ENCODE measurements at regions not wholly inside any gene's neighbourhood (a gene's known extent, or its start where the extent isn't known, plus 50 kb on each side); places are given as distances from the start of the nearest gene placed in this dataset.
"Not testable (repeated sequence)": the region's sequence is repeated elsewhere in the genome, so short reads cannot be mapped to it uniquely, and the experiment has no call there.

- DNase-seq, result no peak
These were observed 56.3 kb upstream of the SPEF2 start for GRCh38 chr5:35561396-35561795.

DNA sequence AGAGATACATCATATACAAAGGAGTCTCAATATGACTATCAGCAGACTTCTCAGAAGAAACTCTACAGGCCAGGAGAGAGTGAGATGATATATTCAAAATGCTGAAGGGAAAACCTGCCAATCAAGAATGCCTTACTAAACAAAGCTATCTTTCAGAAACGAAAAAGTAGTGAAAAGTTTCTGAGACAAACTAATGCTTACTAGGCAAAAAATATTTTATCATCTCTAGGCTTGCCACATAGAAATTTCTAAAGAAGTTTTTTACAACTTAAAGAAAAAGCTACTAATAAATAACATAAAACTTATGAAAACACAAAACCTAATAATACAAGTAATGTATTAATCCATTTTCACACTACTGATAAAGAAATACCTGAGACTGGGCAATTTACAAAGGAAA, 59.9 kb upstream of the SPEF2 start:
- no peak for DNase-seq

GRCh38 chr5:35557199-35557598, 60.5 kb upstream of the SPEF2 start:
- no peak for DNase-seq

- no peak for DNase-seq
These were observed 63.6 kb upstream of the SPEF2 start for GRCh38 chr5:35554016-35554415.

- no peak for DNase-seq
These were observed 72.5 kb upstream of the SPEF2 start for GRCh38 chr5:35545190-35545589.

DNA sequence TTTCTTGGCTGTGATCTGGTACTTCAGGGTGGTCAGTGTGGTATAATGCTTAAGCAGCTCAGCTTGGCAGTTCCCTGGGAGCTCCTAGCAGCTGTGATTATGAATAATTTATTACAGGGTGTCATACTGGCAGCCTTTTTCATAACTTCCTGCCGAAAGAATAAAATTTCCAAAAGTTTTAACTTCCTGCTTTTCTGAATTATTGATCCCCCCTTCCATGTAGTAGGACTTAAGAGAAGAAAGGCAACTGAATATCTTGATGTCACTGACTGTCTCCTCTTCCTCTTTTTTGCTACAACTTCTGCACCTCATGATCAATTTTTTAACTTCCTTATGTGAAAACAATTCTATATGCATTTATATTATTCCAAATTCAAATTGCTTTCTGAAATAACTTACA, 74.3 kb upstream of the SPEF2 start:
- no peak for DNase-seq

GRCh38 chr5:35540002-35540401, 77.7 kb upstream of the SPEF2 start:
- DNase-seq, result no peak

DNA sequence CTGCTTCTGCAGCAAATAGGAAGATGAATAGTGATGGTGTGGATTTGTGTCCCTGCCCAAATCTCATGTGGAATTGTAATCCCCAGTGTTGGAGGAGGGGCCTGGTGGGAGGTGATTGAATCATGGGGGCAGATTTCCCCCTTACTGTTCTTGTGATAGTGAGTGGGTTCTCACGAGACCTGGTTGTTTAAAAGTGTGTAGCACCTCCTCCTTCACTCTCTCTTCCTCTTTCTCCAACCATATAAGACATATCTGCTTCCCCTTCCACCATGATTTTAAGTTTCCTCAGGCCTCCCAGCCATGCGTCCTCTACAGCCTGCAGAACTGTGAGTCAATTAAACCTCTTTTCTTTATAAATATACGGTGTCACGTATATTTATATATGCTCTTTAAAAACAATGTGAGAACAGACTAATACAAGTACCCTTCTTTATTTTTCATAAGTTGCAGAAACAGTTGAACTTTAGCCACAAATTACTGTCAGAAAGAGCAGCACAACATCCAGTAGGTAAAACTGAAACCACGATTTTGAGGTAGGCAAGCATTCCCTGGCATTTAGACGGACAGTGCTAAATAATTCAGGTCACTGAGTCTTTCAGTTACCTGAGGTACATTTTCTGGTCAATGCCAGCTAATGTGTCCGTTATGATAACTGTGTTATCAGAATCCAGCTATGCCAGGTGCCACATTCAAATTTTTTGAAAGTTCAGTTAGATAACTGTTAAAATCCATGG, 79.3 kb upstream of the SPEF2 start:
- DNase-seq, result no peak

DNA sequence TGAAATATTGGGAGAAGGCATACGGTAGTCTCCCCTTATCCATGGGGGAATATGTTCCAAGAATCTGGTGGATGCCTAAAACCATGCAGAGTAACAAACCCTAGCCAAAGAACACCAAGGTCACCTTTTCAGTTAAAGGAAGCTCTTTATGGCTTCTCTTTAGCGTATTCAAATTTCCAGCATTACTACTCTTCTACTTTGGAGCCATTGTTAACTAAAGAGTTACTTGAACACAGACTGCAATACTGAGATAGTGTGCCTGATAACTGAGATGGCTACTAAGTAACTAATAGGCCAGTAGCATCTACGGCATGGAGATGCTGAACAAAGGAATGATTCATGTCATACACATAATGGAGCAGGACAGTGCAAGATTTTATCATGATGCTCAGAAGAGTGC, 84.5 kb upstream of the SPEF2 start:
- DNase-seq, result no peak

DNA sequence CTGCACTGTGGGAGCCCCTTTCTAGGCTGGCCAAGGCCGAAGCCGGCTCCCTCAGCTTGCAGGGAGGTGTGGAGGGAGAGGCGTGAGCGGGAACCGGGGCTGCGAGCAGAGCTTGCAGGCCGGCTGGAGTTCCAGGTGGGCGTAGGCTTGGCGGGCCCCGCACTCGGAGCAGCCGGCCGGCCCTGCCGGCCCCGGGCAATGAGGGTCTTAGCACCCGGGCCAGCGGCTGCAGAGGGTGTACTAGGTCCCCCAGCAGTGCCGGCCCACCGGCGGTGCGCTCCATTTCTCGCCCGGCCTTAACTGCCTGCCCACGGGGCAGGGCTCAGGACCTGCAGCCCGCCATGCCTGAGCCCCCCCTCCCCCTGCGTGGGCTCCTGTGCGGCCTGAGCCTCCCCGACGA, 86.1 kb upstream of the SPEF2 start:
- not testable (repeated sequence) for DNase-seq

- no peak for DNase-seq
These were observed 99.6 kb upstream of the SPEF2 start for GRCh38 chr5:35518104-35518503.

DNA sequence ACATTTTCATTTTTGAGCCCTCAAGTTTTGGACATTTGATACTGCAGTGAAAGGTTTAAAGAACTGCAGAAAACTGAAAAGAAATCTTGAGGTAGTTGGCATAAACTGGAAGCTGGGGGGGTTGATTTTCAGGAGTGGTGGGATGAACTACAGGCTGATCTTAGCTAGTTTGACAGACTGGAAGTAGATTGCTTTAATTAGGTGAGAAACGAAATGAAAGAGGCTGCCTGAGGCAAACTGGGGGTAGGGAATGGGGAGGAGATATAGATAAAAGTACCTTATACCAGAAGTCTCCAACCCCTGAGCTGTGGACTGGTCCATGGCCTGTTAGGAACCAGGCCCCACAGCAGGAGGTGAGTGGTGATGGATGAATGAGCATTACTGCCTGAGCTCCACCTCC, 101.4 kb upstream of the SPEF2 start:
- DNase-seq, result no peak

GRCh38 chr5:35513612-35514011, 104.1 kb upstream of the SPEF2 start:
- DNase-seq, result no peak

- no peak for DNase-seq
These were observed 115.5 kb upstream of the SPEF2 start for GRCh38 chr5:35502206-35502605.

GRCh38 chr5:35488791-35489190, 128.9 kb upstream of the SPEF2 start:
- no peak for DNase-seq

DNA sequence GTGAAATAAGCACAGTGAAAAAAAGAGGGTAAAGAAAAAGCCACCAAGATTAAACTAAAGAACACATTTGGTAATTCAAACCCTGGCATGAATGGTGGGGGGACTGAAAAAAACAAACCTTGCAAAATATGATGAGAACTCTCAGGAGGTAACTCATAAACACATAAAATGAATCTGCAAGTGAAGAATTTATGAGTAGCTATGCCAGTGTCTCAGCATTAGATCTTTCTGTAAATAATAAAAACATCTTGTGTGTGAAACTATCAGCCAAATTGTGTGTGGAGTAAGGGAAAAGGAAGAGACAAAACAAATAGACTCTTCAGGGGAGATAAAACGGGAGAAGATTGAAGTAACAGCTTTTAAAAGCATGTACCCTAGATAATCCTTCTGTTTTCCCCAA, 129.6 kb upstream of the SPEF2 start:
- DNase-seq, result no peak

DNA sequence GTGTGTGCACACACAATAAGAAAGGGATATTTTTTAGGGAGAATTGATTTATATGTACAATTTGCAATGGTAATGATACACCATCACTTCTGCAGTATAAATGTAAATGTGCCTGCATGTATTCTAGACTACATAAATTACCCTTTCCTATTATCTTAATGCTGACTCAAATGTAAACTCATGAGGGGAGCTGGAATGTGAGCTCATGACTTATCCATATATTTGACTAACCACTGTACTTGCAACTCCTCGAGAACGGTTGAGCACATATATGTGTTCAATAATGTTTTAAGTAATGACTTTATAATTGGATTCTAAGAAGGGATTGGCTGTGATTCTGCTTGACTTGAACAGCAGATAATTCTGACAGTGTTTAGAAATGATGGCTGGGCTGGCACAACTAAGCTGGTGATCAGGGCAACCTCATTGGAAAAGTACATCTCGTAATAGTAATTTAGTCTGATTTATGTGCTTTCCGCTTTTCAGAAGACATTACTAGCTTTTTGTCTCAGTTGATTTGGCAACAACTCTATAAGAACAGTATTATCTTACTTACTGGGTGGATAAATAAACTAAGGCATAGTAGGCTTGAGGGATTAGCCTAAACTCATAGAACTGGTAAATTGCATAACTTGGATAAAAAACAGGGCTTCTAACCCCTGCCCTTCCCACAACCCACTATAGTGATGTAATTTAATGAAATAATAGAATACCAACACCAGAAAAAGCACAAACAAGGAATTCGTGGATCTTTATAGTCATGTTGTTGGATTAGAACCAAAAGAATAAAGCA, 130.2 kb upstream of the SPEF2 start:
- DNase-seq, result no peak

DNA sequence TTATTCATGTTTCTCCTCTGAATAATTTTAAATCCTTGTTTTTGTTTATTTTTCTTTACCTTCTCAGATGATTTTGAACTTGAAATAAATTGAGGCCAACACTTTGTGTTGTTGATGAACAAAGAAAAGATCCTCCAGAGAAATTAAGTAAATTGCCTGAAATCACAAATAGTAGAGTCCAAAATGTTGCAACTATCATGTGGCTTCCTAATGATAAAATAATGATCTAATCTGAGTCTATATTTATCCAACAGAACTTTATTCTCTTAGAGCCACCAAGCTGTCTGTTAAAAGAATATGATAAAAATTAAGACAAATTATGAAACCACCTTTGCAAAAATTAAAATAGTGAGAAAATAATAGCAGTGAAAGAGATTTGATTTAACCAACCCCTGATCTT, 132.2 kb upstream of the SPEF2 start:
- no peak for DNase-seq

GRCh38 chr5:35484241-35484640, 133.4 kb upstream of the SPEF2 start:
- no peak for DNase-seq

DNA sequence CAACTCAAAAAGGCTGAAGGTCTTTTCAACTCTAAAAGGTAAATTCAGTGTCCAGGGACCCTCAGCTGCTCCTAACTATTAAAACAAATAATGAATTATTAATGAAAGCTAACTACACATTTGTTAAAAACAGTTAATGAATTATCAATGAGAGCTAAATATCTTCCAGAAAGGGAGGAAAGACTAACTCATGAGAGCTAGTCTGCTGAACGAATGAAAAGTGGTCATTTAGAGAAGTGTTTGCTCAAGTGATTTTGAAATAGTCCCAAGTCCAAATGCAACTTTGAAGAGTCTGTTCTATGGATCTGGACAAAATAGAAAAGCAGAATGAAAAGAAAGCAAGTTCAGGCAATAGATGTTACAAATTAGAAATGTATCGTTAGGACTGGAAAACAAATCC, 133.9 kb upstream of the SPEF2 start:
- DNase-seq, result no peak

- DNase-seq, result no peak
These were observed 134.5 kb upstream of the SPEF2 start for GRCh38 chr5:35483191-35483590.

GRCh38 chr5:35482167-35482755, 135.4 kb upstream of the SPEF2 start:
- no peak for DNase-seq

DNA sequence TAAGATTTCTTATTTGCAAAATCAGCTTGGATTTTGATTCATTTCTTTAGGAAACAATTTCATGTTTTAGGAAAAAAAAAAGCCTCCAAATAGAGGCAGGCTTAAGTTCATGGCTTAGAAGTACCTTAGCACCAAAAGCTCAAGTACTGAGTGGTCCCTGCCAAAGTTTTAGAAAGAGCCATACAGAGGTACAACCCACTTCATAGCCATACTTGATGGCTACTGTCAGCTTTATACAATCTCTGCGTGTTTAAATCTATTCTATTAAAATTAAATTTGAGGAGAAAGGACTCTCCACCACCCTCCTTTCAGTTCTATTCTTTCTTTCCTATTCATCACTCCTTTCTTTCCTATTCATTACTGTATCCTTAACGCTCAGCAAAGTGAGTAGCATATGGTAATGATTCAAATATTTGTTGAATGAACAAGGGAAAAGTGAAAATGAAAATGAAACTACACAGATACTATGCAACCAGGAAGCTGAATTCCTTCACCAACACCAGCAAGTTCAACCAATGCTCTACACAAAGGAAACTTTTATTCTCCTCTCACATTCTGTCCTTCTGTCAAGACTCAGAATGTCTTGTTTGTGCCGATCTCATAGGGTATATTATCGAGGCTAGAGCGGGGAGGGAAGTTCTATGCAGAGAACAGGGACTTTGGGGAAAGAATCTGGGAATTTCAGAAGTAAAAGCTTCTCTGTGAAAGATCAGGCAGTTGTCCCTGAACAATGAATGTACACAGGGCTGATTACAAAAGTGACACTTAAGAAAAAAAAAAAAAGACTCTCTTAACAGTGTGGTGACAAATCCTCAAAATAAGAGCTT, 138.6 kb upstream of the SPEF2 start:
- DNase-seq, result no peak
